ENCODE measurements at regions not wholly inside any gene's neighbourhood (a gene's known extent, or its start where the extent isn't known, plus 50 kb on each side); places are given as distances from the start of the nearest gene placed in this dataset.

DNA sequence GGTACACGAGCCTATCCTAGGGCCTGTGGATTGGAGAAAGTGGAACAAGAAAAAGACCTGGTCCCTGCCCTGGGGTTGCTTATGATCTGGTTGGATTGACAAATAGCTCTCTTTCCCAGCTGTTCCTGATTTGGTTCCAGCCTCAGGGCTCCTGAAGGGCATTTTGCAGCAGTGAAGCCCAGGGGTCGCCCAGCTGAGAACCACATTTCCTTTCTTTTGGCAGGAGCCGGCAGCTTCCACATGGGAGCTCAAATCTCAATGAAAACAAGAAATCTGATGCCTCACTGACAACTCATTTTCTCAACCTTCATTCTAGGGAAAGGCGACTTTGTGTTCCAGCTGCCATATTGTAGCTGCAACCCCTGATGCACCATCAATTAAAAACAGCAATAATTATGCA lies 140.6 kb upstream of the CADM1 start:
- Histone ChIP-seq H3K27me3 (ENCODE audit: insufficient read depth) (peaks cover 6% of the 10 kb centered on the region; the same call in 1 of the 2 replicates), H3K9ac (no peak overlapping the region), H3K27ac (ENCODE audit: low read depth in 2 of 2, low read length in 1 of 2) (no peak overlapping the region), H3K36me3 (replicated peaks in 1 of 2; ENCODE audit: control insufficient read depth in 1 of 2, insufficient read depth in 2 of 2, low read length in 1 of 2) (no peaks in the 10 kb centered on the region), H3K79me2 (ENCODE audit: insufficient read depth) (no peaks in the 10 kb centered on the region), H3K4me3 (ENCODE audit: low read depth in 2 of 2, low read length in 1 of 2) (no peak overlapping the region), H3K9me3 (no peaks in the 10 kb centered on the region), H2AFZ (ENCODE audit: low read depth) (no peak overlapping the region), H3K4me1 (ENCODE audit: control insufficient read depth in 1 of 2, insufficient read depth in 2 of 2, low read depth in 1 of 2, low read length in 1 of 2) (peaks cover 0 to 25% of the 10 kb centered on the region in 2 experiments; a peak in 1 of 4 replicates), H3K4me2 (no peak overlapping the region), H3F3A (replicated peaks; ENCODE audit: insufficient read depth) (no peaks in the 10 kb centered on the region), H3K9me2 (no peaks in the 10 kb centered on the region), H4K20me1 (ENCODE audit: insufficient read depth) (no peaks in the 10 kb centered on the region)
- TF ChIP-seq POLR2AphosphoS5 (IDR thresholded peaks at IDR 0.05; ENCODE audit: low read depth, low read length) (no peak), GATA2 (CRISPR knock-in tag; IDR thresholded peaks at IDR 0.05) (no peak)
- TF ChIP-seq, protein P1, sequence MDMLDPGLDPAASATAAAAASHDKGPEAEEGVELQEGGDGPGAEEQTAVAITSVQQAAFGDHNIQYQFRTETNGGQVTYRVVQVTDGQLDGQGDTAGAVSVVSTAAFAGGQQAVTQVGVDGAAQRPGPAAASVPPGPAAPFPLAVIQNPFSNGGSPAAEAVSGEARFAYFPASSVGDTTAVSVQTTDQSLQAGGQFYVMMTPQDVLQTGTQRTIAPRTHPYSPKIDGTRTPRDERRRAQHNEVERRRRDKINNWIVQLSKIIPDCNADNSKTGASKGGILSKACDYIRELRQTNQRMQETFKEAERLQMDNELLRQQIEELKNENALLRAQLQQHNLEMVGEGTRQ (IDR thresholded peaks at IDR 0.05; ENCODE audit: borderline replicate concordance, low read depth, low read length): no peak
- ChIA-PET POLR2A (no interaction called here), CTCF (interaction anchor here (0.9 kb wide), 1 partner anchor 12 kb away, joined by 3 read pairs; no protein-coding TSS in a partner anchor)
- DNase-seq: no peak
- WGBS (ENCODE audit: low lambda C conversion rate): 57% methylated on average over 4 of the region's 4 CpGs

DNA sequence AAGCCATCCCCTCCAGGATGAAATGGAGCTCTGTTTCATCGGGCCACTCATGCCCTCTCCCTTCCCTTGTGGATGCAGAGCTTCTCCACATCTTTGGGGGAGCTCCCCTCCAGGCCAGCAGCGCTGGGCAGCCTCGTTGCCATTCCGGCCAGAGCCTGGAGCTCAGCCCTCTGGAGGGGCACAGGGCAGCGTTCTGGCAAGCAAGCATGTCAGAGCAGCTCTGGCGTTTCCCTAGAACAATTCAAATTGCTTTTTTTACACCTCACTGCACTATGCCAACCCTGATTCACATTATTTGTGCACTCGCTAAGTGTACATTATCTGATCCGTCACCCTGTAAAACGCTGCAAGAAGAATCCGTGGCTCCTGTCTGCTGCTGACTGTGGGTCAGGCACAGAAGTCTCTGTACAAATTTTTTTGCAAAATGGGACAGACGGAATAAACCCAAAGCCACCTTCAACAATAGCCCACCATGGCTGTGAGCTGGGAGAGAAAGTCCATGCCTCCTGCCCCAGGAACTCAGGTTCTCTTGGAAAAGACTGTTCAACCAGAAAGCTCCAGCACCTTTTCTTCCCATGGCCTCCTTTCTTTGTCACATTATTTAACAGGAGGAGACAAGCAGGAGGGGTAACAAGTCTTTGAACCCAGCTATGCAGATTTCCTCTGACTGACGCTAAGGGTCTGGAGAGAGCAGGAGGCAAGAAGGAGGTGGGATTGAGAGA lies 139.5 kb upstream of the CADM1 start:
- Histone ChIP-seq H3F3A (replicated peaks; ENCODE audit: insufficient read depth) (no peaks in the 10 kb centered on the region), H3K4me1 (ENCODE audit: control insufficient read depth in 1 of 2, insufficient read depth in 2 of 2, low read depth in 1 of 2, low read length in 1 of 2) (peaks cover 0 to 20% of the 10 kb centered on the region in 2 experiments; a peak in 1 of 4 replicates), H3K4me3 (ENCODE audit: low read depth in 2 of 2, low read length in 1 of 2) (no peak overlapping the region), H3K79me2 (ENCODE audit: insufficient read depth) (no peaks in the 10 kb centered on the region), H3K36me3 (replicated peaks in 1 of 2; ENCODE audit: control insufficient read depth in 1 of 2, insufficient read depth in 2 of 2, low read length in 1 of 2) (no peaks in the 10 kb centered on the region), H3K9me2 (no peaks in the 10 kb centered on the region), H3K4me2 (no peak overlapping the region), H3K9ac (no peak overlapping the region), H4K20me1 (ENCODE audit: insufficient read depth) (no peaks in the 10 kb centered on the region), H3K27ac (ENCODE audit: low read depth in 2 of 2, low read length in 1 of 2) (no peak overlapping the region), H2AFZ (ENCODE audit: low read depth) (no peak overlapping the region), H3K9me3 (no peaks in the 10 kb centered on the region), H3K27me3 (ENCODE audit: insufficient read depth) (peaks cover 12% of the 10 kb centered on the region; the same call in 1 of the 2 replicates)
- no peak for DNase-seq
- WGBS (ENCODE audit: low lambda C conversion rate): 54% methylated on average over 10 of the region's 12 CpGs
- CTCF ChIA-PET: interaction anchor here (0.5 to 1.5 kb wide), 5 partner anchors 9 to 580 kb away, joined by 3 to 5 read pairs (median 3); no protein-coding TSS in a partner anchor
- TF ChIP-seq GATA2 (CRISPR knock-in tag; IDR thresholded peaks at IDR 0.05): no peak
- no peak for TF ChIP-seq EP300 (IDR thresholded peaks at IDR 0.05; ENCODE audit: borderline replicate concordance in 1 of 2, low read depth in 1 of 2, low read length in 1 of 2)
- TF ChIP-seq SMC3 (IDR thresholded peaks at IDR 0.05; ENCODE audit: low read depth, low read length): no peak
- TF ChIP-seq TAF1 (IDR thresholded peaks at IDR 0.05; ENCODE audit: borderline replicate concordance, low read depth, low read length): no peak
- TF ChIP-seq POLR2AphosphoS5 (IDR thresholded peaks at IDR 0.05; ENCODE audit: low read depth, low read length): no peak
- TF ChIP-seq RCOR1 (IDR thresholded peaks at IDR 0.05; ENCODE audit: low read length): no peak
- TF ChIP-seq TCF12 (IDR thresholded peaks at IDR 0.05): no peak
- TF ChIP-seq, protein P2, sequence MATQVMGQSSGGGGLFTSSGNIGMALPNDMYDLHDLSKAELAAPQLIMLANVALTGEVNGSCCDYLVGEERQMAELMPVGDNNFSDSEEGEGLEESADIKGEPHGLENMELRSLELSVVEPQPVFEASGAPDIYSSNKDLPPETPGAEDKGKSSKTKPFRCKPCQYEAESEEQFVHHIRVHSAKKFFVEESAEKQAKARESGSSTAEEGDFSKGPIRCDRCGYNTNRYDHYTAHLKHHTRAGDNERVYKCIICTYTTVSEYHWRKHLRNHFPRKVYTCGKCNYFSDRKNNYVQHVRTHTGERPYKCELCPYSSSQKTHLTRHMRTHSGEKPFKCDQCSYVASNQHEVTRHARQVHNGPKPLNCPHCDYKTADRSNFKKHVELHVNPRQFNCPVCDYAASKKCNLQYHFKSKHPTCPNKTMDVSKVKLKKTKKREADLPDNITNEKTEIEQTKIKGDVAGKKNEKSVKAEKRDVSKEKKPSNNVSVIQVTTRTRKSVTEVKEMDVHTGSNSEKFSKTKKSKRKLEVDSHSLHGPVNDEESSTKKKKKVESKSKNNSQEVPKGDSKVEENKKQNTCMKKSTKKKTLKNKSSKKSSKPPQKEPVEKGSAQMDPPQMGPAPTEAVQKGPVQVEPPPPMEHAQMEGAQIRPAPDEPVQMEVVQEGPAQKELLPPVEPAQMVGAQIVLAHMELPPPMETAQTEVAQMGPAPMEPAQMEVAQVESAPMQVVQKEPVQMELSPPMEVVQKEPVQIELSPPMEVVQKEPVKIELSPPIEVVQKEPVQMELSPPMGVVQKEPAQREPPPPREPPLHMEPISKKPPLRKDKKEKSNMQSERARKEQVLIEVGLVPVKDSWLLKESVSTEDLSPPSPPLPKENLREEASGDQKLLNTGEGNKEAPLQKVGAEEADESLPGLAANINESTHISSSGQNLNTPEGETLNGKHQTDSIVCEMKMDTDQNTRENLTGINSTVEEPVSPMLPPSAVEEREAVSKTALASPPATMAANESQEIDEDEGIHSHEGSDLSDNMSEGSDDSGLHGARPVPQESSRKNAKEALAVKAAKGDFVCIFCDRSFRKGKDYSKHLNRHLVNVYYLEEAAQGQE (IDR thresholded peaks at IDR 0.05; ENCODE audit: low read depth, low read length): no peak
- TF ChIP-seq ELF1 (IDR thresholded peaks at IDR 0.05): no peak
- no peak for TF ChIP-seq FOSL2 (IDR thresholded peaks at IDR 0.05; ENCODE audit: borderline replicate concordance, low read depth)
- no peak for TF ChIP-seq JUND (IDR thresholded peaks at IDR 0.05)
- TF ChIP-seq, protein P3, sequence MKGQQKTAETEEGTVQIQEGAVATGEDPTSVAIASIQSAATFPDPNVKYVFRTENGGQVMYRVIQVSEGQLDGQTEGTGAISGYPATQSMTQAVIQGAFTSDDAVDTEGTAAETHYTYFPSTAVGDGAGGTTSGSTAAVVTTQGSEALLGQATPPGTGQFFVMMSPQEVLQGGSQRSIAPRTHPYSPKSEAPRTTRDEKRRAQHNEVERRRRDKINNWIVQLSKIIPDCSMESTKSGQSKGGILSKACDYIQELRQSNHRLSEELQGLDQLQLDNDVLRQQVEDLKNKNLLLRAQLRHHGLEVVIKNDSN (IDR thresholded peaks at IDR 0.05; ENCODE audit: borderline replicate concordance, low read depth): no peak
- POLR2A ChIA-PET: no interaction called here

Measured in SK-N-SH (cell line).